Esophagus muscularis mucosa (tissue), 4 donors: ENCODE measurements at regions not wholly inside any gene's neighbourhood (a gene's known extent, or its start where the extent isn't known, plus 50 kb on each side); places are given as distances from the start of the nearest gene placed in this dataset.
A peak's percentile ranks its signal among the peaks of the same experiment; 100 is the strongest.
"Not testable (repeated sequence)": the region's sequence is repeated elsewhere in the genome, so short reads cannot be mapped to it uniquely, and the experiment has no call there.

Experiments
- DNase-seq: peaks from one replicate; pipeline ENCODE4 v3.0.0-alpha.2; 2017; ENCODE audit errors: extremely low spot score
- H3K27ac ChIP-seq, 4 donors: fragments of 200-600 bp; sonication (generic); replicated peaks in 1 of 4; 1 replicate in 3 of 4; 2 replicates in 1 of 4; pipeline ENCODE4 v1.5.1; 2016 to 2019; ENCODE audit warnings: mild to moderate bottlenecking in 1 of 4
- H3K27me3 ChIP-seq, 4 donors: fragments of 200-600 bp; sonication (generic); one replicate each; pipeline versions ENCODE4 v1.5.1 to v1.6.0; 2016 to 2019
- H3K36me3 ChIP-seq, 4 donors: fragments of 200-600 bp; sonication (generic); one replicate each; pipeline ENCODE4 v1.5.1; 2016 to 2019
- H3K4me1 ChIP-seq, 4 donors: fragments of 200-600 bp; sonication (generic); one replicate each; pipeline ENCODE4 v1.5.1; 2016 to 2019
- H3K4me3 ChIP-seq, 4 donors: fragments of 200-600 bp; sonication (generic); 1 replicate in 2 of 4; 2 replicates in 2 of 4; pipeline ENCODE4 v1.5.1; 2016 to 2019; ENCODE audit warnings: mild to moderate bottlenecking in 4 of 4, moderate library complexity in 1 of 4
- H3K9me3 ChIP-seq, 4 donors: fragments of 200-600 bp; sonication (generic); 1 replicate in 3 of 4; 2 replicates in 1 of 4; pipeline ENCODE4 v1.5.1; 2016 to 2019
- POLR2A ChIP-seq: fragments of 450-650 bp; IDR thresholded peaks from one replicate; pipeline ENCODE4 v1.6.1; 2017; ENCODE audit warnings: antibody characterized with exemption, moderate library complexity, mild to moderate bottlenecking, low read depth
- WGBS: methylation state at CpG from one replicate; pipeline ENCODE4 v1.1.5; 2018; 5-methylcytosine and 5-hydroxymethylcytosine counted together
- intact Hi-C: fragments of 100-400 bp; cut with DNase I; formaldehyde crosslinking; loops from one replicate; pipeline ENCODE4 v1.15.1; 2023
- TF ChIP-seq, protein P1 (sequence below), 3 experiments: fragments of 200-600 bp in 2 of 3; fragments of 450-650 bp in 1 of 3; sonication (generic) in 2 of 3; IDR thresholded peaks; one replicate each; pipeline ENCODE4 v1.5.1; 2017 to 2019; ENCODE audit warnings: antibody characterized with exemption in 3 of 3, mild to moderate bottlenecking in 2 of 3, moderate library complexity in 1 of 3

- H3K27ac ChIP-seq, H3K4me1 ChIP-seq, H3K9me3 ChIP-seq, H3K27me3 ChIP-seq, H3K36me3 ChIP-seq, H3K4me3 ChIP-seq, intact Hi-C loops, DNase-seq: not testable (repeated sequence)
Measured at GRCh38 chr9:64813072-64813471, 471.9 kb downstream of the FOXD4L5 start.

DNA sequence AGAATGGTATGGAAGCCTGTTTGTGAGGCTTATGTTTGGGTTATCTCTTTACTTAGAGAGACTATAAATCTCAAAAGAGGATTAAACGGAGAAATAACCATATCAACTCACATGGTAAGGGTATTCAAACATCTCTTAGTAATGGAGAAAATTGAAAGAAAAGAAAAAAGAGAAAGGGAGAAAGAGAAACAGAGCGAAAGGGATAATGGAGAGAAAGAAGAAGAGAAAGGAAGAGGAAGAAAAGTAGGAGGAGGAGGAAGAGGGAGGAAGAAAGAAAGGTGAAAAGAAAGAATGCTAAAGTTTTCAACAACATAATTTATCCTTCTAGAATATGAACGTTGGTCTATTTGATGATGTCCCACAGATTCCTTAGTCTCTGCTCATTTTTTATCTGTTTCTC, 506.3 kb downstream of the FOXD4L5 start:
- H3K9me3 ChIP-seq, H3K4me1 ChIP-seq, intact Hi-C loops, DNase-seq, H3K27ac ChIP-seq, H3K36me3 ChIP-seq, H3K4me3 ChIP-seq: not testable (repeated sequence)
- H3K27me3 ChIP-seq, result peaks cover 0 to 13% (median 6%) of the 10 kb centered on the region in 4 donors
- WGBS, result 62% methylated on average over 3 of the region's 3 CpGs

- DNase-seq, intact Hi-C loops, H3K4me3 ChIP-seq, H3K36me3 ChIP-seq, H3K9me3 ChIP-seq, H3K27ac ChIP-seq: not testable (repeated sequence)
- WGBS, result 38% methylated on average over 1 of the region's 2 CpGs
- Histone ChIP-seq H3K27me3 (peaks cover 0 to 20% (median 6%) of the 10 kb centered on the region in 4 donors), H3K4me1 (peaks cover 0 to 16% (median 2%) of the 10 kb centered on the region in 4 donors)
Measured at GRCh38 chr9:64776269-64776668, 508.7 kb downstream of the FOXD4L5 start.

DNA sequence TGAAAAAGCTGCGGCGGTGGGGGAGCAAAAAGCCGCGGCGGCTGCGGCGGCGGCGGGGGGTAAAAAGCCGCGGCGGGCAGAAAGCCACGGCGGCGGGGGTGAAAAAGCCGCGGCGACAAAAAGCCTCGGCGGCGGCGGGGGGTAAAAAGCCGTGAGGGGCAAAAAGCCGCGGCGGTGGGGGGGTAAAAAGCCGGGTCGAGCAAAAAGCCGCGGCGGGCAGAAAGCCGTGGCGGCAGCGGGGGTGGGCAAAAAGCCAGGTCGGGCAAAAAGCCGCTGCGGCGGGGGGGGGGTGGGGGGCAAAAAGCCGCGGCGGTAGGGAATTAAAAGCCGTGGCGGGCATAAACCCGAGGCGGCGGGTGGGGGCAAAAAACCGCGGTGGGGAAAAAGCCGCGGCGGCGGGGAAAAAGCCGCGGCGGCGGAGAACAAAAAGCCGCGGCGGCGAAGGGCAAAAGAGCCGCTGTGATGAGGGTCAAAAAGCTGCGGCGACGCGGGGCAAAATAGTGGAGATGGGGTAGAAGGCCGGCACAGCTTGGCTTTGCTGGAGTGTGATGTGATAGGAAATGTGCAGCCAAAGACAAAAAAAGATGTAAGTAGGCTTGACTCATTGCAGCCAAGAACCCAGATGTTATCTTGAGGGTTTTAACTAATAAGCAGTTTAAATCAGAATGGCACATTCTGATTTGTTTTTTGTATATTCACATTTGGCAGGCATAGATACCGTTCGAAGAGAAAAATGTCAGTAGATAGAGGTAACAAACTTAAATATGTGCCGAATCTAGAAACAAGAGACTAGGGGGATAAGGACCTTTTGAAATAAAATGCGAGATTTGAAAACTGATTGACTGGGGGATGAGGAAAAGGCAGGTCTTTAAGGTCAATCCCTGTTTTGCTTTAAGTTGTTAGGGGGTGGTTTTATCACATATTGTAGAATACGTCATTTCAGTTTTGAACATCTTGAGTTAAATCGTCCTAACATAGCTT, 509.9 kb downstream of the FOXD4L5 start:
- Histone ChIP-seq H3K27me3 (peaks cover 0 to 20% (median 6%) of the 10 kb centered on the region in 4 donors), H3K4me3 (peak overlapping the region; percentile 48 to 56 (median 52)), H3K4me1 (peaks cover 0 to 16% (median 2%) of the 10 kb centered on the region in 4 donors)
- H3K27ac ChIP-seq, intact Hi-C loops, H3K9me3 ChIP-seq, H3K36me3 ChIP-seq: not testable (repeated sequence)
- DNase-seq, result peak; percentile 53
- 16% methylated on average over 14 of the region's 72 CpGs for WGBS

DNA sequence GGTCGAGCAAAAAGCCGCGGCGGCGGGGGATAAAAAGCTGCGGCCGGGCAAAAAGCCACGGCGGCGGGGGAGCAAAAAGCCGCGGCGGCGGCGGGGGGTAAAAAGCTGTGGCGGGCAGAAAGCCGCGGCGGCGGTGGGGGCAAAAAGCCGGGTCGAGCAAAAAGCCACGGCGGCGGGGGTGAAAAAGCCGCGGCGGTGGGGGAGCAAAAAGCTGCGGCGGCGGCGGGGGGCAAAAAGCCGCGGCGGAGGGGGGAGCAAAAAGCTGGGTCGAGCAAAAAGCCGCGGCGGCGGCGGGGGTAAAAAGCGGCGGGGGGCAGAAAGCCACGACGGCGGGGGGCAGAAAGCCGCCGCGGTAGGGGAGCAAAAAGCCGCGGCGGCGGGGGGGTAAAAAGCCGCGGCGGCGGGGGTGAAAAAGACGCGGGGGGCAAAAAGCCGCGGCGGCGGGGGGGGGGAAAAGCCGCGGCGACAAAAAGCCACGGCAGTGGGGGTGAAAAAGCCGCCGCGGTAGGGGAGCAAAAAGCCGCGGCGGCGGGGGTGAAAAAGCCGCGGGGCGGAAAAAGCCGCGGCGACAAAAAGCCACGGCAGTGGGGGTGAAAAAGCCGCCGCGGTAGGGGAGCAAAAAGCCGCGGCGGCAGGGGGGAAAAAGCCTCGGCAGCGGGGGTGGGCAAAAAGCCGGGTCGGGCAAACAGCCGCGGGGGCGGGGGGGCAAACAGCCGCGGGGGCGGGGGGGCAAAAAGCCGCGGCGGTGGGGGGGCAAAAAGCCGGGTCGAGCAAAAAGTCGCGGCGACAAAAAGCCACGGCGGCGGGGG, 510.8 kb downstream of the FOXD4L5 start:
- DNase-seq, result not testable (repeated sequence)

GRCh38 chr9:64773491-64773931, 511.5 kb downstream of the FOXD4L5 start:
- peak; percentile 31 for DNase-seq
- intact Hi-C loops, result no loop called here
- Histone ChIP-seq H3K27ac (no peak overlapping the region), H3K36me3 (no peaks in the 10 kb centered on the region), H3K27me3 (peaks cover 0 to 20% (median 6%) of the 10 kb centered on the region in 4 donors), H3K4me1 (peaks cover 0 to 16% (median 2%) of the 10 kb centered on the region in 4 donors), H3K4me3 (peak overlapping the region; percentile 48 to 56 (median 52)), H3K9me3 (no peaks in the 10 kb centered on the region)
- WGBS, result 0% methylated on average over 8 of the region's 59 CpGs
- TF ChIP-seq POLR2A, result no peak

More for the DNA sequence above, 510.8 kb downstream of the FOXD4L5 start:
- H3K4me3 ChIP-seq, result peak overlapping the region; percentile 48 to 56 (median 52)
- H3K36me3 ChIP-seq, intact Hi-C loops, H3K9me3 ChIP-seq, H3K27ac ChIP-seq: not testable (repeated sequence)
- peaks cover 0 to 20% (median 6%) of the 10 kb centered on the region in 4 donors for H3K27me3 ChIP-seq
- H3K4me1 ChIP-seq, result peaks cover 0 to 16% (median 2%) of the 10 kb centered on the region in 4 donors
- under 1% methylated on average over 20 of the region's 108 CpGs for WGBS

DNA sequence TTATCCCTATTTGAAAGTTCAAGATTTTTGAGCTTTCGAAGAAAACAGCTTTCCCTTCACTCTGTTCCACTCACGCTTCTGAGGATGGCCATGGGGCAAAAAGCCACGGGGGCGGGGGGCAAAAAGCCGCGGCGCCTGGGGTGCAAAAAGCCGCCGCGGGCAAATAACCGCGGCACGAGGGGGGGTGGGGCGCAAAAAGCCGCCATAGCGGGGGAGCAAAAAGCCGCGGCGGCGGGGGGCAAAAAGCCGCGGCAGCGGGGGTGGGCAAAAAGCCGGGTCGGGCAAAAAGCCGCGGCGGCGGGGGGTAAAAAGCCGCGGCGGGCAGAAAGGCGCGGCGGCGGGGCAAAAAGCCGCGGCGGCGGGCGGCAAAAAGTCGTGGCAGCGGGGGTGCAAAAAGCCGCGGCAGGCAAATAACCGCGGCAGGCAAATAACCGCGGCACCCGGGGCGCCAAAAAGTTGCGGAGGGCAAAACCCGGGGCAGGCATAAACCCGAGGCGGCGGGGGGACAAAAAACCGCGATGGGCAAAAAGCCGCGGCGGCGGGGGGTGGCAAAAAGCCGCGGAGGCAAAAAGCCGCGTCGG, 512.2 kb downstream of the FOXD4L5 start:
- intact Hi-C loops, DNase-seq, H3K27ac ChIP-seq, H3K9me3 ChIP-seq, H3K36me3 ChIP-seq: not testable (repeated sequence)
- Histone ChIP-seq H3K4me3 (peak overlapping the region; percentile 48 to 56 (median 52)), H3K27me3 (peaks cover 0 to 20% (median 6%) of the 10 kb centered on the region in 4 donors), H3K4me1 (peaks cover 0 to 16% (median 2%) of the 10 kb centered on the region in 4 donors)
- 0% methylated on average over 15 of the region's 67 CpGs for WGBS

GRCh38 chr9:64772123-64772736, 512.8 kb downstream of the FOXD4L5 start:
- Histone ChIP-seq H3K27me3 (peaks cover 0 to 20% (median 6%) of the 10 kb centered on the region in 4 donors), H3K4me1 (peaks cover 0 to 16% (median 2%) of the 10 kb centered on the region in 4 donors)
- H3K36me3 ChIP-seq, DNase-seq, H3K9me3 ChIP-seq, H3K27ac ChIP-seq, intact Hi-C loops, H3K4me3 ChIP-seq: not testable (repeated sequence)
- no CpG with 5 or more reads among the region's 4 CpGs for WGBS
- TF ChIP-seq, protein P1, sequence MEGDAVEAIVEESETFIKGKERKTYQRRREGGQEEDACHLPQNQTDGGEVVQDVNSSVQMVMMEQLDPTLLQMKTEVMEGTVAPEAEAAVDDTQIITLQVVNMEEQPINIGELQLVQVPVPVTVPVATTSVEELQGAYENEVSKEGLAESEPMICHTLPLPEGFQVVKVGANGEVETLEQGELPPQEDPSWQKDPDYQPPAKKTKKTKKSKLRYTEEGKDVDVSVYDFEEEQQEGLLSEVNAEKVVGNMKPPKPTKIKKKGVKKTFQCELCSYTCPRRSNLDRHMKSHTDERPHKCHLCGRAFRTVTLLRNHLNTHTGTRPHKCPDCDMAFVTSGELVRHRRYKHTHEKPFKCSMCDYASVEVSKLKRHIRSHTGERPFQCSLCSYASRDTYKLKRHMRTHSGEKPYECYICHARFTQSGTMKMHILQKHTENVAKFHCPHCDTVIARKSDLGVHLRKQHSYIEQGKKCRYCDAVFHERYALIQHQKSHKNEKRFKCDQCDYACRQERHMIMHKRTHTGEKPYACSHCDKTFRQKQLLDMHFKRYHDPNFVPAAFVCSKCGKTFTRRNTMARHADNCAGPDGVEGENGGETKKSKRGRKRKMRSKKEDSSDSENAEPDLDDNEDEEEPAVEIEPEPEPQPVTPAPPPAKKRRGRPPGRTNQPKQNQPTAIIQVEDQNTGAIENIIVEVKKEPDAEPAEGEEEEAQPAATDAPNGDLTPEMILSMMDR (IDR thresholded peaks at IDR 0.05), result peak in 1 of 3 experiments; percentile 34
